Panc1 (cell line): ENCODE measurements at regions not wholly inside any gene's neighbourhood (a gene's known extent, or its start where the extent isn't known, plus 50 kb on each side); places are given as distances from the start of the nearest gene placed in this dataset.

Experiments used
- ATAC-seq: fragments of 200-7000 bp; cut with Tn5 transposase; 2 replicates; pipeline ENCODE4 v1.9.1; 2020; ENCODE audit warnings: mild to moderate bottlenecking, moderate library complexity
- BruUV-seq: library from RNA; stranded (reverse); fragments of 400-500 nt; replicated peaks from 2 replicates; lab custom pipeline; 2021; lab: Mats Ljungman, UMichigan
- CTCF ChIA-PET: fragments of 300-600 bp; sonication (Branson Sonifier 250); formaldehyde crosslinking; loops from one replicate; lab custom pipeline; 2022; ENCODE audit warnings: antibody characterized with exemption; lab: Charles Lee
- POLR2A ChIA-PET: fragments of 300-600 bp; sonication (Branson Sonifier 250); formaldehyde crosslinking; loops from one replicate; lab custom pipeline; 2022; ENCODE audit warnings: antibody characterized with exemption; lab: Charles Lee
- DNase-seq: peaks from one replicate; pipeline ENCODE4 v3.0.0-alpha.2; 2010; ENCODE audit warnings: low read depth, low spot score
- H3K27ac ChIP-seq: 2 replicates; pipeline ENCODE4 v1.5.1; 2011; ENCODE audit warnings: mild to moderate bottlenecking, low read length, inconsistent platforms
- H3K27me3 ChIP-seq: fragments of 200-500 bp; sonication (Bioruptor generic); 2 replicates; pipeline ENCODE4 v1.6.0; 2014; ENCODE audit warnings: low read length, inconsistent platforms; ENCODE audit not compliant: control insufficient read depth, insufficient read depth
- H3K36me3 ChIP-seq: fragments of 200-500 bp; sonication (Bioruptor generic); 2 replicates; pipeline ENCODE4 v1.5.1; 2014; ENCODE audit warnings: inconsistent platforms, mild to moderate bottlenecking, low read length, moderate library complexity; ENCODE audit not compliant: control insufficient read depth, insufficient read depth
- H3K4me1 ChIP-seq: 2 replicates; pipeline ENCODE4 v1.5.1; 2011; ENCODE audit warnings: inconsistent platforms, mild to moderate bottlenecking, low read length, moderate library complexity; ENCODE audit not compliant: control insufficient read depth, insufficient read depth
- H3K4me3 ChIP-seq, 2 experiments: 2 replicates each; pipeline ENCODE4 v1.5.1; 2011 to 2012; ENCODE audit warnings: low read depth in 2 of 2, low read length in 2 of 2, mild to moderate bottlenecking in 2 of 2, inconsistent platforms in 1 of 2, moderate library complexity in 1 of 2
- H3K9me3 ChIP-seq: fragments of 200-500 bp; sonication (Bioruptor generic); 2 replicates; pipeline ENCODE4 v1.5.1; 2014; ENCODE audit warnings: low read depth, mild to moderate bottlenecking, inconsistent platforms, low read length, moderate library complexity; ENCODE audit not compliant: control insufficient read depth, insufficient read depth
- POLR2AphosphoS5 ChIP-seq: IDR thresholded peaks from 2 replicates; pipeline ENCODE4 v1.6.1; 2012; ENCODE audit warnings: mild to moderate bottlenecking, low read depth, low read length, moderate library complexity
- SIN3A ChIP-seq: IDR thresholded peaks from 2 replicates; pipeline ENCODE4 v1.6.1; 2012; ENCODE audit warnings: low read depth, mild to moderate bottlenecking, low read length, moderate library complexity, borderline replicate concordance; ENCODE audit not compliant: insufficient read depth
- TCF7L2 ChIP-seq: IDR thresholded peaks from 2 replicates; pipeline ENCODE4 v1.6.1; 2011; ENCODE audit warnings: mild to moderate bottlenecking, low read depth, low read length, inconsistent platforms
- in situ Hi-C: cut with HindIII; loops from 2 replicates; pipeline ENCODE4 v1.10.0; 2016; ENCODE audit warnings: low sequenced_read_pairs, low pct_unique_long_range_greater_than_20kb
- intact Hi-C: fragments of 100-400 bp; cut with micrococcal nuclease; formaldehyde crosslinking; loops from one replicate; pipeline ENCODE4 v1.10.0; 2022; ENCODE audit not compliant: unreplicated experiment
- TF ChIP-seq, protein P1 (sequence below): fragments of 450-650 bp; IDR thresholded peaks from 2 replicates; pipeline ENCODE4 v1.5.1; 2017; ENCODE audit warnings: mild to moderate bottlenecking
- TF ChIP-seq, protein P2 (sequence below), 2 experiments: IDR thresholded peaks; 2 replicates each; pipeline ENCODE4 v1.6.1; 2011 to 2012; ENCODE audit warnings: low read depth in 2 of 2, control low read depth in 1 of 2, low read length in 1 of 2, mild to moderate bottlenecking in 1 of 2, moderate library complexity in 1 of 2; ENCODE audit not compliant: insufficient read depth in 1 of 2

DNA sequence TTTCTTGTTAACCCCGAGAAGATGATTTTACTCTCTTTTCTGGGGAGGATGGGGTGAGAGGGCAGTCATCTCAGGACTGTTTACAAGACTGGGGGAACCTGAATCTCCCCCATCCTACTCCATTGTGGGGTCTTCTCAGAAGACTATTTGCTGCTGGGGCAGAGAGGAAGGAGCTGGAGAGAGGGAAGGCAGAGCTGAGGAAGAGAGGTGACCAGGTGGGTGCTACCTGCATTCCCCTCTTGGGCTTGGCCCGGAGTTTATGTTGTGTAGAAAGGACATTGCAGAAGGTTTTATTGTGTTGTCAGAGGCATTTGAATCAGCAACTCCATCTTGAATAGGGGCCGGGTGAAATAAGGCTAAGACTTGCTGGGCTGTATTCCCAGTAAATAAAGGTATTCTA, 247.1 kb upstream of the GALNT17 start:
- CTCF ChIA-PET: no interaction called here
- no peak for DNase-seq
- Histone ChIP-seq H3K36me3 (no peaks in the 10 kb centered on the region), H3K27ac (no peak overlapping the region), H3K4me1 (no peaks in the 10 kb centered on the region), H3K27me3 (no peaks in the 10 kb centered on the region), H3K9me3 (no peaks in the 10 kb centered on the region), H3K4me3 (no peak overlapping the region)
- BruUV-seq: no TSS peak
- intact Hi-C loops (no loop called here), in situ Hi-C loops (no loop called here)
- ATAC-seq: no peak
- TF ChIP-seq, protein P1, sequence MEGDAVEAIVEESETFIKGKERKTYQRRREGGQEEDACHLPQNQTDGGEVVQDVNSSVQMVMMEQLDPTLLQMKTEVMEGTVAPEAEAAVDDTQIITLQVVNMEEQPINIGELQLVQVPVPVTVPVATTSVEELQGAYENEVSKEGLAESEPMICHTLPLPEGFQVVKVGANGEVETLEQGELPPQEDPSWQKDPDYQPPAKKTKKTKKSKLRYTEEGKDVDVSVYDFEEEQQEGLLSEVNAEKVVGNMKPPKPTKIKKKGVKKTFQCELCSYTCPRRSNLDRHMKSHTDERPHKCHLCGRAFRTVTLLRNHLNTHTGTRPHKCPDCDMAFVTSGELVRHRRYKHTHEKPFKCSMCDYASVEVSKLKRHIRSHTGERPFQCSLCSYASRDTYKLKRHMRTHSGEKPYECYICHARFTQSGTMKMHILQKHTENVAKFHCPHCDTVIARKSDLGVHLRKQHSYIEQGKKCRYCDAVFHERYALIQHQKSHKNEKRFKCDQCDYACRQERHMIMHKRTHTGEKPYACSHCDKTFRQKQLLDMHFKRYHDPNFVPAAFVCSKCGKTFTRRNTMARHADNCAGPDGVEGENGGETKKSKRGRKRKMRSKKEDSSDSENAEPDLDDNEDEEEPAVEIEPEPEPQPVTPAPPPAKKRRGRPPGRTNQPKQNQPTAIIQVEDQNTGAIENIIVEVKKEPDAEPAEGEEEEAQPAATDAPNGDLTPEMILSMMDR: no peak
- TF ChIP-seq POLR2AphosphoS5 (no peak), TCF7L2 (no peak), SIN3A (no peak)
- TF ChIP-seq, protein P2, sequence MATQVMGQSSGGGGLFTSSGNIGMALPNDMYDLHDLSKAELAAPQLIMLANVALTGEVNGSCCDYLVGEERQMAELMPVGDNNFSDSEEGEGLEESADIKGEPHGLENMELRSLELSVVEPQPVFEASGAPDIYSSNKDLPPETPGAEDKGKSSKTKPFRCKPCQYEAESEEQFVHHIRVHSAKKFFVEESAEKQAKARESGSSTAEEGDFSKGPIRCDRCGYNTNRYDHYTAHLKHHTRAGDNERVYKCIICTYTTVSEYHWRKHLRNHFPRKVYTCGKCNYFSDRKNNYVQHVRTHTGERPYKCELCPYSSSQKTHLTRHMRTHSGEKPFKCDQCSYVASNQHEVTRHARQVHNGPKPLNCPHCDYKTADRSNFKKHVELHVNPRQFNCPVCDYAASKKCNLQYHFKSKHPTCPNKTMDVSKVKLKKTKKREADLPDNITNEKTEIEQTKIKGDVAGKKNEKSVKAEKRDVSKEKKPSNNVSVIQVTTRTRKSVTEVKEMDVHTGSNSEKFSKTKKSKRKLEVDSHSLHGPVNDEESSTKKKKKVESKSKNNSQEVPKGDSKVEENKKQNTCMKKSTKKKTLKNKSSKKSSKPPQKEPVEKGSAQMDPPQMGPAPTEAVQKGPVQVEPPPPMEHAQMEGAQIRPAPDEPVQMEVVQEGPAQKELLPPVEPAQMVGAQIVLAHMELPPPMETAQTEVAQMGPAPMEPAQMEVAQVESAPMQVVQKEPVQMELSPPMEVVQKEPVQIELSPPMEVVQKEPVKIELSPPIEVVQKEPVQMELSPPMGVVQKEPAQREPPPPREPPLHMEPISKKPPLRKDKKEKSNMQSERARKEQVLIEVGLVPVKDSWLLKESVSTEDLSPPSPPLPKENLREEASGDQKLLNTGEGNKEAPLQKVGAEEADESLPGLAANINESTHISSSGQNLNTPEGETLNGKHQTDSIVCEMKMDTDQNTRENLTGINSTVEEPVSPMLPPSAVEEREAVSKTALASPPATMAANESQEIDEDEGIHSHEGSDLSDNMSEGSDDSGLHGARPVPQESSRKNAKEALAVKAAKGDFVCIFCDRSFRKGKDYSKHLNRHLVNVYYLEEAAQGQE (IDR thresholded peaks at IDR 0.05; ENCODE audit: insufficient read depth in 1 of 2, low read depth in 2 of 2, low read length in 1 of 2): no peak
- POLR2A ChIA-PET: no interaction called here

DNA sequence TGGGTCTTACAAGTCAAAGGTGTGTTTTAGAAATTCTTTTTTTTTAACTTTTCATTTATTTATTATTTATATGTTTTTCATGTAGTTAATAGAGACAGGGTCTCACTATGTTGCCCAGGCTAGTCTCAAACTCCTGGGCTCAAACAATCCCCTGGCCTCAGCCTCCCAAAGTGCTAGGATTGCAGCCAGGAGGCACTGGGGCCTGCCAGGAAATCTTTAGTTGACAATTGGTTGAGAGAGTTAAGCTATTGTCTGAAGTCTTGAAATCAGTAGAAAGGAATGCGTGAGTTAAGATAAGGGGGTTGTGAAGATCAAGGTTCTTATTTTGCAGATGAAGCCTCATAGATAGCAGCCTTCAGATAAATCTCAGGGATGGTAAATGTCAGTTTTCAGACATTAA, 245.4 kb upstream of the GALNT17 start:
- in situ Hi-C loops: no loop called here
- Histone ChIP-seq H3K36me3 (no peaks in the 10 kb centered on the region), H3K4me3 (no peak overlapping the region), H3K27me3 (no peaks in the 10 kb centered on the region), H3K27ac (no peak overlapping the region), H3K9me3 (0 out of 2 replicates have a peak, but pooled peaks cover 4% of the 10 kb centered on the region), H3K4me1 (no peaks in the 10 kb centered on the region)
- ChIA-PET POLR2A (no interaction called here), CTCF (no interaction called here)
- BruUV-seq: no TSS peak
- intact Hi-C loops: no loop called here
- DNase-seq (no peak), ATAC-seq (no peak)
- TF ChIP-seq, protein P2 (IDR thresholded peaks at IDR 0.05; ENCODE audit: insufficient read depth in 1 of 2, low read depth in 2 of 2, low read length in 1 of 2): no peak
- TF ChIP-seq, protein P1: no peak
- TF ChIP-seq TCF7L2 (no peak), POLR2AphosphoS5 (no peak), SIN3A (no peak)
